GM18870 (cell line): ENCODE measurements at regions not wholly inside any gene's neighbourhood (a gene's known extent, or its start where the extent isn't known, plus 50 kb on each side); places are given as distances from the start of the nearest gene placed in this dataset.
"Not testable (repeated sequence)": the region's sequence is repeated elsewhere in the genome, so short reads cannot be mapped to it uniquely, and the experiment has no call there.

ENCODE experiments used
- ATAC-seq: cut with Tn5 transposase; IDR thresholded peaks from one replicate; pipeline ENCODE4 v1.9.1; 2021; ENCODE audit warnings: moderate library complexity; ENCODE audit not compliant: unreplicated experiment

- no peak for ATAC-seq
Observed at GRCh38 chr12:115377779-115378178, 693.8 kb upstream of the TBX3 start.

- no peak for ATAC-seq
Observed at GRCh38 chr12:115377230-115377629, 693.3 kb upstream of the TBX3 start.

- peak; percentile 96 for ATAC-seq
Observed at GRCh38 chr12:115375186-115375991, 691.4 kb upstream of the TBX3 start.

GRCh38 chr12:115374480-115375185, 690.7 kb upstream of the TBX3 start:
- ATAC-seq = peak; percentile 21

- no peak for ATAC-seq
Observed at GRCh38 chr12:115371711-115372110, 687.7 kb upstream of the TBX3 start.

- no peak for ATAC-seq
Observed at GRCh38 chr12:115370650-115371049, 686.7 kb upstream of the TBX3 start.

GRCh38 chr12:115370207-115370606, 686.2 kb upstream of the TBX3 start:
- no peak for ATAC-seq

- ATAC-seq = not testable (repeated sequence)
Observed at GRCh38 chr12:115366277-115366676, 682.3 kb upstream of the TBX3 start.

GRCh38 chr12:115365765-115366164, 681.8 kb upstream of the TBX3 start:
- ATAC-seq = not testable (repeated sequence)

- ATAC-seq = no peak
Observed at GRCh38 chr12:115364921-115365320, 680.9 kb upstream of the TBX3 start.

- no peak for ATAC-seq
Observed at GRCh38 chr12:115362339-115362976, 678.5 kb upstream of the TBX3 start.

GRCh38 chr12:115357681-115358080, 673.7 kb upstream of the TBX3 start:
- no peak for ATAC-seq

- no peak for ATAC-seq
Observed at GRCh38 chr12:115355301-115355700, 671.3 kb upstream of the TBX3 start.

GRCh38 chr12:115354007-115354890, 670.3 kb upstream of the TBX3 start:
- ATAC-seq = no peak

GRCh38 chr12:115353467-115353866, 669.5 kb upstream of the TBX3 start:
- no peak for ATAC-seq

GRCh38 chr12:115351514-115352077, 667.6 kb upstream of the TBX3 start:
- no peak for ATAC-seq

- no peak for ATAC-seq
Observed at GRCh38 chr12:115349711-115350110, 665.7 kb upstream of the TBX3 start.

- no peak for ATAC-seq
Observed at GRCh38 chr12:115348301-115348700, 664.3 kb upstream of the TBX3 start.

GRCh38 chr12:115343601-115344000, 659.6 kb upstream of the TBX3 start:
- ATAC-seq = no peak

- ATAC-seq = no peak
Observed at GRCh38 chr12:115343008-115343407, 659.0 kb upstream of the TBX3 start.
